ENCODE measurements at regions not wholly inside any gene's neighbourhood (a gene's known extent, or its start where the extent isn't known, plus 50 kb on each side); places are given as distances from the start of the nearest gene placed in this dataset.

GRCh38 chr14:99037777-99038430, 234.1 kb downstream of the BCL11B start:
- no peak for DNase-seq

- no peak for DNase-seq
Measured at GRCh38 chr14:99038431-99038820, 233.6 kb downstream of the BCL11B start.

GRCh38 chr14:99039331-99040041, 232.5 kb downstream of the BCL11B start:
- DNase-seq: no peak

GRCh38 chr14:99040052-99040451, 231.9 kb downstream of the BCL11B start:
- no peak for DNase-seq

DNA sequence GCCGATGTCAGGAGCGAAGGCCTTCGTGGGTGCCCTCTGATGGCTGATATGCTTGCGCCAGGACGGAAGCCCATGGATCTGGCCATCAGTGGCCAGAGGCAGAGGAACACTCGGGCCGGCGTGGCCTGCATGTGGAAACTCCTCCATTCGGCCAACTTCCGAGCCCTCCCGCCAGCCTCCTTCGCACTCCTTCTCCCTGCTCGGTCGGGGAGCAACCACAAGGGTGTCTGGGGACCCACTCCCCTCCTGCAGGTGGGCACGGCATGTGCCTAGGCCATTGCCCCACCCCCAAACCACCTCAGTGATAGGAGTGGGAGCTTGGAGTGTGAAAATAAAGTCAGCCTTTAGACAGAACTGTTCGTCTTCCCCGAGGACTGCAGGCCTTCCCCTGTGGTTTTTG, 231.3 kb downstream of the BCL11B start:
- DNase-seq: no peak

GRCh38 chr14:99041141-99041819, 230.7 kb downstream of the BCL11B start:
- DNase-seq: no peak

GRCh38 chr14:99041820-99042174, 230.2 kb downstream of the BCL11B start:
- no peak for DNase-seq

GRCh38 chr14:99042381-99043266, 229.4 kb downstream of the BCL11B start:
- no peak for DNase-seq

- DNase-seq: no peak
Measured at GRCh38 chr14:99043267-99043615, 228.8 kb downstream of the BCL11B start.

- no peak for DNase-seq
Measured at GRCh38 chr14:99043756-99044155, 228.2 kb downstream of the BCL11B start.

DNA sequence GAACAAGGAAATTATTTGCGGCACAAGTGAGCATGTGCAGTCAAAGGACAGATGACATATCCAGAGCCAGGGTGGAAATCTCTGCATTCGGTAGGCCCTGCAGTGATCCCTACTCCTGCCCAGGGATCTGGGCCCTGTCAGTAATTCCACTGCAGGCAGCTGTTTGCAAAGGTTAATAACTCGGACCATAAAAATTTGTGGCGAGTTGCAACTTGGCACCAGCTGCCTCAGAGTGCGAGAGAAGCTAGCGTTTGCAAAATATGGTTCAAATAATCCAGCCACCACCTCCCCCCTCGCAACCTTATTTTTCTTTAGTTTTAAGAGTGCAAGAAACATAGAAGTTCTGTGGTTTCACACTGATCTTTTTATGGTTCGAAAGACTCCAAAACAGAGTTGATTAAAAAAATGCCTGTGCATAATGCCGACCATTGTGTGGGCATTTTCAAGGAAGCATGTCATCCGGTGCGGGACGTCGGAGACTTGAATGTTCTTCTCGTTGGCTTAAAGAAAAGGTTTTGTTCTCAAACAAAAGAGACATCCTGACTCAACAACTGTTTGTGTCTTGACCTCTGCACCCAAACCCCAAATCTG, 224.5 kb downstream of the BCL11B start:
- DNase-seq: no peak

GRCh38 chr14:99050309-99050708, 221.7 kb downstream of the BCL11B start:
- DNase-seq: no peak

DNA sequence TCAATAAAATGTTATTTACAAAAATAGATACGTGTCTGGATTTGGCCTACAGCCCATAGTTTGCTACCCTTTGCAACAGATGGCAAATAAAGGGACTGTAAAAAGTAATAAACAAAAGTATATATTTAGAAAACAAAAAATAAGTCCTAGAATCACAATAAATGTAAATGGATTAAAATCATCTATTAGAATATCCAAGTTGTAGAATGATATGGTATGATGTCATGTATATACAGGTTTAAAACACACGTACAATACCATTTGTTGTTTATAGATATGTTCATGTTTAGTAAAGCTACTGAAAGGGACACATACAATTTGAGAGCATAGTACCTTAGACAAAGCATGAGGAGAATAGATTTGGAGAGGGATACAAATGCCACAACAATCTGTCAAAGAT, 219.5 kb downstream of the BCL11B start:
- no peak for DNase-seq

GRCh38 chr14:99055019-99055418, 217.0 kb downstream of the BCL11B start:
- no peak for DNase-seq

DNA sequence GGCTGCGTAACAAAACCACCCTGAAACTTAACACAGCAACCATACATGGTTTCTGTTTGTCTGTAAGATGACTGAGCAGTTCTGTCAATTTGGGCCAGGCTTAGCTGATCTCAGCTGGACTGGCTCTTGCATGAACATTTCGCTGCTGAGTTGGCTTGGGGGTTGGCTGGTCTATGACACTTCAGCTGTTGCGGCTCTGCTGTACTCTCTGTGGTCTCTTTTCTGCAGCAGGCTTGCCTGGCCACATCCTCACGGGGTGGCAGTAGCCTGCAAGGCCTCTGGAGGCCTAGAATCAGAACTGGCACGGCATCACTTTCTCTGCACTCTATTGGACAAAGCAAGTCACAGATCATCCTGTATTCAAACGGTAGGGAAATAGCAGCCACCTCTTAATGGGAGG, 216.2 kb downstream of the BCL11B start:
- peak; percentile 25 for DNase-seq

DNA sequence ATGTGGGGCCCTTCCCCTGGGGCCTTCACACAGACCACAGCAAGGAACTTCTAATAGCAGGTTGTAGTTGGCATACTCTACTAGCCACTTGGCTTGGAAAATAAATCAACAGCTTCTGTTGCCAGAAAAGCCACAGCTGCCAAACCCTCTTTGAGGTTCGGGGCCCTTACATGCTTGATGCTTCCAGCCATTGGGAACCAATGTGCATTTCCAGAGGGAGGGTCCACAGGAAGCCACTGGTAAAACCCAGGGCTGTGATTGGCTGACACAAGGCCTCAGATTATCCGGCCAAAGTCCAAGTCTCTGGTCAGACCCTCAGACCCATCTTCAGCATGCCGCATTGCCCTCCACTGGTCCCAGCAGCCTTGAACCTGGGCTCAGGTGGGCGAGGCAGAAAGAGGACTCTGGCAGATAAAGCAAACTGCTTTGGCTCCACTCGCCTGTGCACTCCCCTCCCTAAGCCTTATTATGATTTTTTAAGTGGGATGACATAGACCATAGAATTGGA, 214.4 kb downstream of the BCL11B start:
- DNase-seq: no peak

DNA sequence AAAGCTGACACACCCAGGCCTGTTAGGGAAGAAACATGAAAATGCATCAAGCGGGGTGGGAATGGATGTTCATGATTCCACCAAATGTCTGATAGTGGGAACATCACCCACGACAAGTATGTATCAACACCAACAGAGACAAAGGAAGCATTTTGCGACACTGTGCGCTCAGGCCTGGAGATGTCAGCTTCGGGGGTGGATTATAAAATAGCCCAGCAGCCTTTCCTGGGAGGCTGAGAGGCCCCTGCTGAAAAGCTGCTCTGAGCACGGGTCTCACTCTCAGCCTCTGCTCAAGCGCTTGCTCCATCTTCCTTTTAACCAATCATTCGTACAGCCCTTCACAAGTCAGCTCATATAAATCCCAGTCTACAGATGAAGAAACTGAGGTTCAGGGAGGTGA, 213.5 kb downstream of the BCL11B start:
- DNase-seq: no peak

DNA sequence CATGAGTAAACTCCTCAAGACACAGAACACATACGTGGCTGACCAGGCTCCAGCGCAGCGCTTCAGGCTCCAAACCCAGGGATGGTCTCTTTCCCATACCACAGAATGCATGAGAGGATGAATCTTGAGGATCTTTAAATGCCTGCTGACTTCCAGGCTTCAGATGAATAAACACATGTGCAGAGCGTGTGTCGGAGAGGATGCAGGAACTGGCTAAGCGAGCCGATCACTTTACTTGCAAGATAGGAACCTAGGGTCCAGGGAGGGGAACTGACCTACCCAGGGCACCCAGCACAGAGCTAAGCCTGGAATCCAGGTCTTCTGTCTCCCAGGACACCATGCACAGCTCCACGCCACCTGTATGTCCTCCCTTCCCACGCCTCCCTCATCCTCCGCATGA, 209.8 kb downstream of the BCL11B start:
- DNase-seq: no peak

- no peak for DNase-seq
Measured at GRCh38 chr14:99062772-99063418, 209.1 kb downstream of the BCL11B start.

GRCh38 chr14:99063620-99064225, 208.3 kb downstream of the BCL11B start:
- no peak for DNase-seq

- no peak for DNase-seq
Measured at GRCh38 chr14:99064262-99064954, 207.6 kb downstream of the BCL11B start.
